WTC11 (cell line): ENCODE measurements at regions not wholly inside any gene's neighbourhood (a gene's known extent, or its start where the extent isn't known, plus 50 kb on each side); places are given as distances from the start of the nearest gene placed in this dataset.

Experiments used
- ATAC-seq: fragments of 200-7000 bp; cut with Tn5 transposase; 2 replicates; pipeline ENCODE4 v1.10.0; 2021; ENCODE audit warnings: mild to moderate bottlenecking, moderate library complexity
- CTCF ChIA-PET: fragments of 300-600 bp; sonication (Branson Sonifier 250); formaldehyde crosslinking; loops from one replicate; lab custom pipeline; 2021; ENCODE audit warnings: antibody characterized with exemption; lab: Charles Lee
- POLR2A ChIA-PET: fragments of 350-600 bp; sonication (Branson Sonifier 250); formaldehyde crosslinking; loops from one replicate; lab custom pipeline; 2021; ENCODE audit warnings: antibody characterized with exemption; lab: Charles Lee
- DNase-seq: peaks from one replicate; pipeline ENCODE4 v3.0.0; 2021; ENCODE audit warnings: low spot score
- H3K27ac Mint-ChIP-seq: 2 replicates; pipeline ENCODE4 v1.8.0; 2021; ENCODE audit warnings: mixed read lengths
- H3K27me3 Mint-ChIP-seq: 2 replicates; pipeline ENCODE4 v1.8.0; 2021; ENCODE audit warnings: low read depth, mild to moderate bottlenecking, moderate library complexity, mixed read lengths
- H3K36me3 Mint-ChIP-seq: 2 replicates; pipeline ENCODE4 v1.8.0; 2021; ENCODE audit warnings: mixed read lengths
- H3K4me1 Mint-ChIP-seq: 2 replicates; pipeline ENCODE4 v1.8.0; 2022; ENCODE audit warnings: mixed read lengths
- H3K4me3 Mint-ChIP-seq: 2 replicates; pipeline ENCODE4 v1.8.0; 2021; ENCODE audit warnings: mild to moderate bottlenecking, moderate library complexity, mixed read lengths
- H3K9me3 Mint-ChIP-seq: 2 replicates; pipeline ENCODE4 v1.8.0; 2021; ENCODE audit warnings: mixed read lengths
- JUN ChIP-seq: sonication (generic); formaldehyde crosslinking; IDR thresholded peaks from 2 replicates; pipeline ENCODE4 v1.8.0; 2023; ENCODE audit warnings: mild to moderate bottlenecking, missing genetic modification reagents
- NFE2L1 ChIP-seq: sonication (generic); formaldehyde crosslinking; IDR thresholded peaks from 2 replicates; pipeline ENCODE4 v1.8.1; 2023; ENCODE audit warnings: missing genetic modification reagents
- PREB ChIP-seq: sonication (generic); formaldehyde crosslinking; IDR thresholded peaks from 2 replicates; pipeline ENCODE4 v1.8.1; 2022; ENCODE audit warnings: mild to moderate bottlenecking, missing genetic modification reagents, moderate library complexity, borderline replicate concordance
- ZMAT4 ChIP-seq: fragments of 250-450 bp; sonication (Bioruptor Pico); IDR thresholded peaks from 2 replicates; pipeline ENCODE4 v1.9.0; 2021; ENCODE audit warnings: mild to moderate bottlenecking
- ZSCAN18 ChIP-seq: fragments of 250-450 bp; sonication (Bioruptor Pico); IDR thresholded peaks from 2 replicates; pipeline ENCODE4 v2.1.2; 2022; ENCODE audit warnings: mild to moderate bottlenecking, moderate library complexity
- TF ChIP-seq, protein P1 (sequence below): sonication (generic); formaldehyde crosslinking; IDR thresholded peaks from 2 replicates; pipeline ENCODE4 v1.8.0; 2022; ENCODE audit warnings: missing genetic modification reagents
- TF ChIP-seq, protein P2 (sequence below): sonication (generic); formaldehyde crosslinking; conservative IDR thresholded peaks from 2 replicates; pipeline ENCODE4 v1.8.1; 2023; ENCODE audit warnings: mild to moderate bottlenecking, low read depth, missing genetic modification reagents, moderate library complexity
- TF ChIP-seq, protein P3 (sequence below): sonication (generic); formaldehyde crosslinking; IDR thresholded peaks from 2 replicates; pipeline ENCODE4 v1.8.1; 2023; ENCODE audit warnings: mild to moderate bottlenecking, missing genetic modification reagents
- TF ChIP-seq, protein P4 (sequence below): sonication (generic); formaldehyde crosslinking; IDR thresholded peaks from 2 replicates; pipeline ENCODE4 v1.8.1; 2022; ENCODE audit warnings: missing genetic modification reagents, borderline replicate concordance

- no peak overlapping the region for H3K4me3 Mint-ChIP-seq
- ATAC-seq (peak; percentile 54), DNase-seq (no peak)
- H3K27ac Mint-ChIP-seq: no peak overlapping the region
- H3K27me3 Mint-ChIP-seq: no peaks in the 10 kb centered on the region
- H3K9me3 Mint-ChIP-seq: no peaks in the 10 kb centered on the region
- H3K36me3 Mint-ChIP-seq: no peaks in the 10 kb centered on the region
- TF ChIP-seq, protein P1, sequence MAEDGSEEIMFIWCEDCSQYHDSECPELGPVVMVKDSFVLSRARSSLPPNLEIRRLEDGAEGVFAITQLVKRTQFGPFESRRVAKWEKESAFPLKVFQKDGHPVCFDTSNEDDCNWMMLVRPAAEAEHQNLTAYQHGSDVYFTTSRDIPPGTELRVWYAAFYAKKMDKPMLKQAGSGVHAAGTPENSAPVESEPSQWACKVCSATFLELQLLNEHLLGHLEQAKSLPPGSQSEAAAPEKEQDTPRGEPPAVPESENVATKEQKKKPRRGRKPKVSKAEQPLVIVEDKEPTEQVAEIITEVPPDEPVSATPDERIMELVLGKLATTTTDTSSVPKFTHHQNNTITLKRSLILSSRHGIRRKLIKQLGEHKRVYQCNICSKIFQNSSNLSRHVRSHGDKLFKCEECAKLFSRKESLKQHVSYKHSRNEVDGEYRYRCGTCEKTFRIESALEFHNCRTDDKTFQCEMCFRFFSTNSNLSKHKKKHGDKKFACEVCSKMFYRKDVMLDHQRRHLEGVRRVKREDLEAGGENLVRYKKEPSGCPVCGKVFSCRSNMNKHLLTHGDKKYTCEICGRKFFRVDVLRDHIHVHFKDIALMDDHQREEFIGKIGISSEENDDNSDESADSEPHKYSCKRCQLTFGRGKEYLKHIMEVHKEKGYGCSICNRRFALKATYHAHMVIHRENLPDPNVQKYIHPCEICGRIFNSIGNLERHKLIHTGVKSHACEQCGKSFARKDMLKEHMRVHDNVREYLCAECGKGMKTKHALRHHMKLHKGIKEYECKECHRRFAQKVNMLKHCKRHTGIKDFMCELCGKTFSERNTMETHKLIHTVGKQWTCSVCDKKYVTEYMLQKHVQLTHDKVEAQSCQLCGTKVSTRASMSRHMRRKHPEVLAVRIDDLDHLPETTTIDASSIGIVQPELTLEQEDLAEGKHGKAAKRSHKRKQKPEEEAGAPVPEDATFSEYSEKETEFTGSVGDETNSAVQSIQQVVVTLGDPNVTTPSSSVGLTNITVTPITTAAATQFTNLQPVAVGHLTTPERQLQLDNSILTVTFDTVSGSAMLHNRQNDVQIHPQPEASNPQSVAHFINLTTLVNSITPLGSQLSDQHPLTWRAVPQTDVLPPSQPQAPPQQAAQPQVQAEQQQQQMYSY (CRISPR knock-in tag): no peak
- TF ChIP-seq, protein P2, sequence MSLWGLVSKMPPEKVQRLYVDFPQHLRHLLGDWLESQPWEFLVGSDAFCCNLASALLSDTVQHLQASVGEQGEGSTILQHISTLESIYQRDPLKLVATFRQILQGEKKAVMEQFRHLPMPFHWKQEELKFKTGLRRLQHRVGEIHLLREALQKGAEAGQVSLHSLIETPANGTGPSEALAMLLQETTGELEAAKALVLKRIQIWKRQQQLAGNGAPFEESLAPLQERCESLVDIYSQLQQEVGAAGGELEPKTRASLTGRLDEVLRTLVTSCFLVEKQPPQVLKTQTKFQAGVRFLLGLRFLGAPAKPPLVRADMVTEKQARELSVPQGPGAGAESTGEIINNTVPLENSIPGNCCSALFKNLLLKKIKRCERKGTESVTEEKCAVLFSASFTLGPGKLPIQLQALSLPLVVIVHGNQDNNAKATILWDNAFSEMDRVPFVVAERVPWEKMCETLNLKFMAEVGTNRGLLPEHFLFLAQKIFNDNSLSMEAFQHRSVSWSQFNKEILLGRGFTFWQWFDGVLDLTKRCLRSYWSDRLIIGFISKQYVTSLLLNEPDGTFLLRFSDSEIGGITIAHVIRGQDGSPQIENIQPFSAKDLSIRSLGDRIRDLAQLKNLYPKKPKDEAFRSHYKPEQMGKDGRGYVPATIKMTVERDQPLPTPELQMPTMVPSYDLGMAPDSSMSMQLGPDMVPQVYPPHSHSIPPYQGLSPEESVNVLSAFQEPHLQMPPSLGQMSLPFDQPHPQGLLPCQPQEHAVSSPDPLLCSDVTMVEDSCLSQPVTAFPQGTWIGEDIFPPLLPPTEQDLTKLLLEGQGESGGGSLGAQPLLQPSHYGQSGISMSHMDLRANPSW: no peak
- TF ChIP-seq ZSCAN18 (CRISPR knock-in tag) (no peak), PREB (CRISPR knock-in tag) (no peak), ZMAT4 (CRISPR knock-in tag) (no peak), JUN (no peak)
- TF ChIP-seq, protein P3, sequence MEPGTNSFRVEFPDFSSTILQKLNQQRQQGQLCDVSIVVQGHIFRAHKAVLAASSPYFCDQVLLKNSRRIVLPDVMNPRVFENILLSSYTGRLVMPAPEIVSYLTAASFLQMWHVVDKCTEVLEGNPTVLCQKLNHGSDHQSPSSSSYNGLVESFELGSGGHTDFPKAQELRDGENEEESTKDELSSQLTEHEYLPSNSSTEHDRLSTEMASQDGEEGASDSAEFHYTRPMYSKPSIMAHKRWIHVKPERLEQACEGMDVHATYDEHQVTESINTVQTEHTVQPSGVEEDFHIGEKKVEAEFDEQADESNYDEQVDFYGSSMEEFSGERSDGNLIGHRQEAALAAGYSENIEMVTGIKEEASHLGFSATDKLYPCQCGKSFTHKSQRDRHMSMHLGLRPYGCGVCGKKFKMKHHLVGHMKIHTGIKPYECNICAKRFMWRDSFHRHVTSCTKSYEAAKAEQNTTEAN (CRISPR knock-in tag): no peak
- TF ChIP-seq, protein P4, sequence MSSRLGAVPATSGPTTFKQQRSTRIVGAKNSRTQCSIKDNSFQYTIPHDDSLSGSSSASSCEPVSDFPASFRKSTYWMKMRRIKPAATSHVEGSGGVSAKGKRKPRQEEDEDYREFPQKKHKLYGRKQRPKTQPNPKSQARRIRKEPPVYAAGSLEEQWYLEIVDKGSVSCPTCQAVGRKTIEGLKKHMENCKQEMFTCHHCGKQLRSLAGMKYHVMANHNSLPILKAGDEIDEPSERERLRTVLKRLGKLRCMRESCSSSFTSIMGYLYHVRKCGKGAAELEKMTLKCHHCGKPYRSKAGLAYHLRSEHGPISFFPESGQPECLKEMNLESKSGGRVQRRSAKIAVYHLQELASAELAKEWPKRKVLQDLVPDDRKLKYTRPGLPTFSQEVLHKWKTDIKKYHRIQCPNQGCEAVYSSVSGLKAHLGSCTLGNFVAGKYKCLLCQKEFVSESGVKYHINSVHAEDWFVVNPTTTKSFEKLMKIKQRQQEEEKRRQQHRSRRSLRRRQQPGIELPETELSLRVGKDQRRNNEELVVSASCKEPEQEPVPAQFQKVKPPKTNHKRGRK (CRISPR knock-in tag): no peak
- POLR2A ChIA-PET: no interaction called here
- CTCF ChIA-PET: interaction anchor here (1.2 to 1.5 kb wide), 2 partner anchors 172 to 303 kb away, joined by 3 to 4 read pairs; no protein-coding TSS in a partner anchor
- H3K4me1 Mint-ChIP-seq: peaks cover 26% of the 10 kb centered on the region
Observed at GRCh38 chr12:107435072-107435471, 250.5 kb upstream of the PWP1 start.

- no peak for DNase-seq
- Mint-ChIP-seq H3K27me3 (no peaks in the 10 kb centered on the region), H3K9me3 (no peaks in the 10 kb centered on the region), H3K27ac (no peak overlapping the region), H3K4me1 (peaks cover 28% of the 10 kb centered on the region), H3K36me3 (no peaks in the 10 kb centered on the region), H3K4me3 (no peak overlapping the region)
- POLR2A ChIA-PET: no interaction called here
- ATAC-seq: no peak
- CTCF ChIA-PET: interaction anchor here (1.4 to 1.5 kb wide), 2 partner anchors 13 to 171 kb away, joined by 3 to 4 read pairs; no protein-coding TSS in a partner anchor
- no peak for TF ChIP-seq NFE2L1 (CRISPR knock-in tag)
Observed at GRCh38 chr12:107435520-107435919, 250.1 kb upstream of the PWP1 start.
